GM12864 (cell line): ENCODE measurements at regions not wholly inside any gene's neighbourhood (a gene's known extent, or its start where the extent isn't known, plus 50 kb on each side); places are given as distances from the start of the nearest gene placed in this dataset.

Experiments
- DNase-seq: peaks from one replicate; pipeline ENCODE4 v3.0.0-alpha.2; 2011; ENCODE audit warnings: low read depth
- H3K4me3 ChIP-seq: 2 replicates; pipeline ENCODE4 v1.5.1; 2011; ENCODE audit warnings: mild to moderate bottlenecking, low read depth, low read length, control low read depth
- CTCF ChIP-seq: IDR thresholded peaks from 2 replicates; pipeline ENCODE4 v1.5.1; 2011; ENCODE audit warnings: low read depth, mild to moderate bottlenecking, moderate library complexity, low read length, control low read depth, inconsistent platforms; ENCODE audit errors: missing control alignments

GRCh38 chrX:123049071-123049625 lies 134.9 kb upstream of the GRIA3 start:
- no peak for DNase-seq
- no peak for TF ChIP-seq CTCF
- H3K4me3 ChIP-seq: no peak overlapping the region

GRCh38 chrX:123060986-123061385 lies 123.1 kb upstream of the GRIA3 start:
- no peak for TF ChIP-seq CTCF
- no peak overlapping the region for H3K4me3 ChIP-seq

GRCh38 chrX:123064053-123064452 lies 120.0 kb upstream of the GRIA3 start:
- H3K4me3 ChIP-seq: no peak overlapping the region
- no peak for TF ChIP-seq CTCF
- no peak for DNase-seq

More at GRCh38 chrX:123060986-123061385, 123.1 kb upstream of the GRIA3 start:
- DNase-seq: no peak

- no peak overlapping the region for H3K4me3 ChIP-seq
- TF ChIP-seq CTCF: no peak
- no peak for DNase-seq
These were observed 111.2 kb upstream of the GRIA3 start for GRCh38 chrX:123072686-123073385.

GRCh38 chrX:123075947-123076561 lies 108.0 kb upstream of the GRIA3 start:
- no peak overlapping the region for H3K4me3 ChIP-seq
- TF ChIP-seq CTCF: no peak

GRCh38 chrX:123077631-123078030 lies 106.4 kb upstream of the GRIA3 start:
- no peak overlapping the region for H3K4me3 ChIP-seq
- no peak for TF ChIP-seq CTCF
- DNase-seq: no peak

More at GRCh38 chrX:123075947-123076561, 108.0 kb upstream of the GRIA3 start:
- DNase-seq: no peak
